Iris pigment epithelial cell (primary cell): ENCODE measurements at regions not wholly inside any gene's neighbourhood (a gene's known extent, or its start where the extent isn't known, plus 50 kb on each side); places are given as distances from the start of the nearest gene placed in this dataset.
A peak's percentile ranks its signal among the peaks of the same experiment; 100 is the strongest.

ENCODE experiments used
- DNase-seq: peaks from one replicate; pipeline ENCODE4 v3.0.0-alpha.2; 2011; ENCODE audit warnings: low read depth

GRCh38 chr18:39675368-39675767 lies 2109.8 kb upstream of the CELF4 start:
- DNase-seq: peak; percentile 46

- no peak for DNase-seq
Measured at GRCh38 chr18:39672171-39672570, 2106.6 kb upstream of the CELF4 start.

- DNase-seq: peak; percentile 57
Measured at GRCh38 chr18:39667905-39668304, 2102.3 kb upstream of the CELF4 start.

- DNase-seq: no peak
Measured at GRCh38 chr18:39666541-39666940, 2100.9 kb upstream of the CELF4 start.

DNA sequence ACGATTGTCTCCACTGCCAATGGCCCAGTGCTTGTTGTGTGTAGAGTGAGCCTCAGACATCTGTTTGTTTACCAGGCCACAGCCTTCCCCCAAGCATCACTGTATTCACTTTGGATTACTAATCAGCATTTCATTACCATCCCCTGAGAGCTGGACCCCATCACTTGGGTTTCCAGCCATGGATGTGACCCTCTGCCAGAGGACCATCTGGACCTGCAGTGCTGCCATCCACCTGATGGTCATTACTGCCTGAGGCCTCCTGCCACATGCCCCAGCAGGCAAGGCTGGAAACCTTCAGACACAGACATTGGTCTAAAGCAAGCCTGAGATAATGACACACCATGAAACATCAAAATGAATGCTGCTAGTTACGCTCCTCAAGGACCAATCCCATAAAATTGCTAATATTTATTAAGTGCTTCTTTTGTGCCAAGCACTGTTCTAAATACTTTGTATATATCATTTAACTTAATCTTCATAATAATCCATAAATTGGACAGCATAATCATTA lies 2096.3 kb upstream of the CELF4 start:
- no peak for DNase-seq

DNA sequence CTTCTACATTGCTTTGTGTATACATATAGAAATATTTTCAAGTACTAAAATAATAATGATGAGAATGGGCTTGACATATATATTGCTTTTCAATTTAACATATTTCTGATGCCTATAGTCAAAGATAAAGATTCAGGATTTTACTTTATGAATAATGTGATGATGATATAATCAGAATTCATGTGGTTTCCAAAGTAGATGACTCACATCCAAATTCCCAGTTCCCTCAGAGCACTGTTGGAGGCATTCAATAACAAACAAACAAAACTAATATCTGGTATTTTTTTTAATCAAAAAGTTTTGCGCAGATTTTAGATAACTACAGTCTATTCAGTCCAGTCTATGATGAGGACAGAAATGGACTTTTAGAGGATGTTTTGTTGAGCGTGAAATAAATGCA lies 2094.5 kb upstream of the CELF4 start:
- DNase-seq: peak; percentile 63

- no peak for DNase-seq
Measured at GRCh38 chr18:39655341-39655740, 2089.7 kb upstream of the CELF4 start.

DNA sequence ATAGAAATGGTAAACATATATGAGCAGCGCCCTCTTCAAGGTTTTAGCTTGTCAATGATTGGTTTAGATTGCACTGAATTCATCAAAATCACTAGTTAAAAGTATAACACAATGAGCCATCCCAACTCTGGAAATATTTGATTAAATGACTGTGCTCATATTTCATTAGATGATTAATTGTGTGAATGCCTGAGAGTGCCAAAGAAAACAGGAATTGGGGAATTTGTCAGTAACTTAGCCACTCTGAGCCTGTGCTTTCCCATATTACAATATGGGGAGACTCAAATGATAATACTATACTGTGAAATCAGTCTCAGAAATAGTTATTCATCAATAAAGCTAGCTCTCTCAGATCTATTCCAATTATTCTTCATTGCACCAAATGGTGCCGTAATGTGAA lies 2087.6 kb upstream of the CELF4 start:
- DNase-seq: no peak

- no peak for DNase-seq
Measured at GRCh38 chr18:39648616-39649015, 2083.0 kb upstream of the CELF4 start.

- peak; percentile 97 for DNase-seq
Measured at GRCh38 chr18:39647627-39648534, 2082.3 kb upstream of the CELF4 start.

GRCh38 chr18:39638224-39638623 lies 2072.6 kb upstream of the CELF4 start:
- DNase-seq: no peak

DNA sequence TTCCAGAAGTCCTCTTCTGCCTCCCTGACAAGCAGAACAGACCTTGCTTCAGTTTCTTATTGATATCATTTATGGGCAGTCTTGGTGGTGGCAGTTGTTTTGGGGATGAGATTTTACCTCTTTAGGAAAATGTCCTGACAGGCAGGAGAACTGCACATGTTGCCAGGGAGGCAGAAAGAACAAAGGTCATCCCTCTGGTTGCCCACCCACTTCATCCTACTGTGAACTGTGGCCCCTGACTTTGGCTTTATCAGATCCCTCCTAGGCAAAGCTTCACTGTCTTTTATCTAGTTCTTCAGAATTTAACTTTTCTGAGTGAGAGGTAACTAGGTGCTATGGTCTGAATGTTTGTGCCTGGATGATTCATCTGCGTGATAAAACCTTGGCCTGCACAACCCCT lies 2071.3 kb upstream of the CELF4 start:
- no peak for DNase-seq

DNA sequence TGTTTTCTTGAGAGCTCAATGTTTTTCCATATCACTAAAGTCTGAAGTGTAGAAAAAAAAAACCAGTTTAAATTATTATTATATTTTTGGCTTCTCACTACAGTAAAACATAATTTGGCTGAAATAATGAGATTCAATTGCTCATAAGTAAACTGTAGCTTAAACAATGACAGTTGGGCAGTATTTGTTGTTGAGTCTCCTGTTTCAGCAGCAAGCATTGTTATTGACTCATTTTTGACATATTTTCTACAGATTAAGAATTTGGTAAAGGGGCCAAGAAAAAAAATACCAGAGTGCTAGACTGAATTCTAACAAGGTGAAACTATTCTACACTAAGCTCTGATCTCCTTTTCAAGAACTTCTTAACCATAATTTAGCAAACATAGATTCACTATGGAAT lies 2070.4 kb upstream of the CELF4 start:
- no peak for DNase-seq

DNA sequence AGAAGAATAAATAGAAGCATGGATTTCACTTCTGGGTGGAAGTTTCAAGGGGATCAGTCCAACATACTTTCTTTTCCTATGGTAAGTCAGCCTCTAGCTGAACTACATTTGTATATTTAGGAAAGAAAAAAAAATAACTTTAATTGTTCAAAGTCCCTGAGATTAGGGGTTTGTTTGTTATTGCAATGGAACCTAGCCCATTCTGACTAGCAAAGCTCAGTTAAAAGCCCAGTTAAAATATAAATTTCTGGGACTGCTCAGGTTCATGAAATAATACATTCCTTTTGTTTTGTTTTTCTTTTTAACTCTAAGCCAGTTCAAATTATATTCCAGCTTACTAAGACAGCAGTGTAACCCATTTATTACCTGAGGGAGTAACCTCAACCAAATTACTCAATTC lies 2069.6 kb upstream of the CELF4 start:
- DNase-seq: no peak

DNA sequence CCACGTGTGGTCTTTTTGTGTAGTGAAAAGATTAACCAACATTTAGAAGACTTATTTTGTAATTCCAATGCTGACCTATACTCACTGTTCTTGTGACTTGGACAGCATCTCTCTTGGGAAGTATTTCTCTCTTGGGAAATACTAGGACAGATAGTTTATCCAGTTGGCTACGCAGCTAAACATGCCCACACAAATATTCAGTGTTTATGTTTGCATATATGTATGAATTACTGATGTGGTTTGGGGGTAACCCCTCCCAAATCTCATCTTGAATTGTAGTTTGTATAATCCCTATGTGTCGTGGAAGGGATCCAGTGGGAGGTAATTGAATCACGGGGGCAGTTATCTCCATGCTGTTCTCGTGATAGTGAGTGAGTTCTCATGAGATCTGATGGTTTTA lies 2062.3 kb upstream of the CELF4 start:
- DNase-seq: peak; percentile 65

DNA sequence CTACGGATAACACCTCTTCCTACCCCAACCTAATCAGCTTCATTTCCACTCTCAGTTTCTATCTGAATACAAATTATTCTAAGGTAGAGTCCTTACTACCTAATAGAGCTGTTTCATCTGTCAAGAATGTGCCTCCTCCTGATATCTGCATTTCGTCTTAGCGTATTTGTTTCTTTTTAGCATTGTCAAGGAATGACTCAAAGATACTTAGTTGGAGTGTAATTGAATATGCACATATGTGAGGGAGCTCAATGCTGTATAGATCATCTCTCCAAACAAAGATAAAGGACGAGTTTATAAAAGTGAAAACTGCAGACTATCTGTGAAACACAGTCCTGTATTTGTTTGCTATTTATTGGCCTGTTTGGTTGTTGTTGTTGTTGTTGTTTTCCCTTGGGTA lies 2059.4 kb upstream of the CELF4 start:
- peak; percentile 85 for DNase-seq

GRCh38 chr18:39622431-39622830 lies 2056.8 kb upstream of the CELF4 start:
- DNase-seq: no peak

- no peak for DNase-seq
Measured at GRCh38 chr18:39620551-39621168, 2055.1 kb upstream of the CELF4 start.

DNA sequence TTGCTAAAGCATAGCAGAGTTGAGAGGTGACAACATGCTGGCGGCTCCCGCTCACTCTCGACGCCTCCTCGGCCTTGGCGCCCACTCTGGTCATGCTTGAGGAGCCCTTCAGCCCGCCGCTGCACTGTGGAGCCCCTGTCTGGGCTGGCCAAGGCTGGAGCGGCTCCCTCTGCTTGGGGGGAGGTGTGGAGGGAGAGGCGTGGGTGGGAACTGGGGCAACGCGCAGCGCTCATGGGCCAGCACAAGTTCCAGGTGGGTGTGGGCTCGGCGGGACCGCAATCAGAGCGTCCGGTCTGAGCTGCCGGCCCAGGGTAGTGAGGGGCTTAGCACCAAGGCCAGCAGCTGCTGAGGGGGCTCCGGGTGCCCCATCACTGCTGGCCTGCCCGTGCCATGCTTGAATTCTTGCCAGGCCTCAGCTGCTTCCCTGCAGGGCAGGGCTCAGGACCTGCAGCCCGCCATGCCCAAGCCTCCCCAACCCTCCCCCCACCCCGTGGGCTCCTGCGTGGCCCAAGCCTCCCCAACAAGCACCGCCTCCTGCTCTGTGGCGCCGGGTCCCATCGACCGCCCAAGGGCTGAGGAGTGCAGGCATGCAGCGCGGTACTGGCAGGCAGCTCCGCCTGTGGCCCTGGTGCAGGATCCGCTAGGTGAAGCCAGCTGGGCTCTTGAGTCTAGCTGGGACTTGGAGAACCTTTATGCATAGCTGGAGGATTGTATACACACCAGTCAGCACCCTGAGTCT lies 2052.8 kb upstream of the CELF4 start:
- no peak for DNase-seq

DNA sequence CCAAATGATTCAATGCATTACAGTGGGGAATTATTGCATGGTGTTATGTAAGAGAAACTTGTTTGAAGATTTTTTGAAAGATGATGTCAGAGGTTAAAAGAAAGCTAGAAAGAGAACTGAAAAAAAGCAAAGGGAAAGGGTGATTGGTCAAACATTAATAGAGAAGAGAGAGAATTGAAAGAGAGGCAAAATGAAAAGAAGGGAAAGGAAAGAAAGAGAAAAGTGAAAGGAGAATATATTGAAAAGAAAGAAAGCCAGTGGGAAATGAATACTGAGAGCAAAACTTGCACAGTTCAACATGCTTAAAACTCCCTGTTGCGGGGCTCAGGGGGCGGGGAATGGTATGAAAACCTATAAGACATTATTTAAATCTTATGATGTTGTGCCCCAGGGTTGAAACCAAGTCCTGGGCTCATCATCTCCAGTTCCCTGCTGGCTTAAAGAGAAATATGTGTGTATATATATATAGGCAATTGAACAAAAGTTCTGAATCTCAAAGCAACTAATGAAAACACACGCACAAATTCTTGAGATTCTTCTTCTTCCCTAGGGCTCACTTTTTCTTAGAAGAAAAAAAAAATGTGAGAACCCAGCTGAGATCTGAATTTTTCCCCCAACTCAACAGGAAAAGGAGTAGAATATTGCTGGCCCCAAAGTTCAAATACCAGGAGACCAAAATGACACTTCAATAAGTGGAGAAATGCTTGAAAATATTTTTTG lies 2045.9 kb upstream of the CELF4 start:
- no peak for DNase-seq

DNA sequence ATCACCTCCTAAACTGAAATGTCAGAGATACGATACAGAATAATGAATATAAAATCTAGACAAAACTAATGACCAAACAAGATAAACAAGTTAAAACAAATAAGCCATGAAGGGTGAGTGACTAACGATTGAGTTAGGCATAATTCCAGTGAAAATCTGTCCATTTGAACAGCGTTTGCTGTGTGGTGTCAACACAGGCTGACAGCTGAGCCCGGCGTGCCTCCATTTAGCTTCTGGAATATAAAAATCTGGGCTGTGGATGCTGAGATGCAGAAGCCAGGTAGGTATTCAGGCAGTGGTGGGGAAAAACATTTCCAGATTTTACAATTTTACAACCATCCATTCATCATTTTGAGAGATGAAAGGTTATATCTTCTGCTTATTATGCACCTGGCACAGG lies 2041.4 kb upstream of the CELF4 start:
- DNase-seq: no peak

DNA sequence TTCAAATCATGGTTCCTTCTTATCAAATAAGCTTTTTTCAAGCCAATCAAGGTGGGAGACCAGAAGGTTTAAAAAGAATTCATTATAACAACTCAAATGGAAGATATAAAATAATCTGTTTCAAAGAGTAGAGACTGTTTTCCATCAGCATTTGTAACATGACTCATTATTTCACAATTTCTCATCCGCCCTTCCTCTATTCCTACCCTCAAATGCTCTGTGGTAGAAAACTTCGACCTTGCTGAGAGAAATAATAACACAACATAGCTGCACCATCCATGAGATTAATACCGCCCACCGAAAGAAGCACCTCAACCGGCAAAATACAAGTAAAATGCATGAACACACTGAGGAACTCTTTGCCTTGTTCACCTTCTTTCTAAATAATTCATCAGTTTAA lies 2039.2 kb upstream of the CELF4 start:
- peak; percentile 87 for DNase-seq
